GM12878 (cell line): ENCODE measurements at regions not wholly inside any gene's neighbourhood (a gene's known extent, or its start where the extent isn't known, plus 50 kb on each side); places are given as distances from the start of the nearest gene placed in this dataset.

Source experiments
- ATAC-seq: fragments of 200-7000 bp; cut with Tn5 transposase; 3 replicates; pipeline ENCODE4 v1.9.1; 2020; ENCODE audit warnings: mild to moderate bottlenecking, moderate library complexity
- BruUV-seq: library from RNA; stranded (reverse); fragments of 400-500 nt; replicated peaks from 2 replicates; lab custom pipeline; 2021; lab: Mats Ljungman, UMichigan
- CTCF ChIA-PET: fragments of 300-600 bp; sonication (Branson Sonifier 250); formaldehyde crosslinking; extraction: SDS; loops from one replicate; lab custom pipeline; 2021; ENCODE audit warnings: inconsistent platforms; lab: Yijun Ruan, JAX
- POLR2A ChIA-PET: fragments of 350-600 bp; formaldehyde crosslinking; extraction: SDS; loops from one replicate; lab custom pipeline; 2021; ENCODE audit warnings: inconsistent platforms; lab: Charles Lee
- RAD21 ChIA-PET: fragments of 300-600 bp; sonication (Branson Sonifier 250); formaldehyde crosslinking; loops from one replicate; lab custom pipeline; 2023; ENCODE audit warnings: antibody characterized with exemption; ENCODE audit not compliant: unreplicated experiment; lab: Charles Lee
- SMC1A ChIA-PET: fragments of 300-600 bp; sonication (Branson Sonifier 250); formaldehyde crosslinking; loops from one replicate; lab custom pipeline; 2023; ENCODE audit not compliant: unreplicated experiment, uncharacterized antibody; lab: Charles Lee
- DNase-seq: peaks from one replicate; pipeline ENCODE4 v3.0.0-alpha.2; 2011; ENCODE audit warnings: low read depth, low spot score
- FAIRE-seq: peaks from 3 replicates; lab custom pipeline; 2011; peaks lifted over from hg19 to GRCh38; lab: Jason Lieb, UNC
- H2AFZ ChIP-seq: 2 replicates; pipeline ENCODE4 v1.6.0; 2011; ENCODE audit warnings: low read depth, low read length, control low read depth; ENCODE audit not compliant: control insufficient read depth
- H3K27ac ChIP-seq: 2 replicates; pipeline ENCODE4 v1.5.1; 2011; ENCODE audit warnings: control low read depth; ENCODE audit not compliant: control insufficient read depth, insufficient read depth
- H3K27me3 ChIP-seq, 2 experiments: replicated peaks in 1 of 2; 2 replicates each; pipeline versions ENCODE4 v1.6.0 to v1.6.1; 2011; ENCODE audit warnings: low read length in 1 of 2; ENCODE audit not compliant: control insufficient read depth in 2 of 2, insufficient read depth in 2 of 2
- H3K36me3 ChIP-seq, 2 experiments: 2 replicates each; pipeline ENCODE4 v1.5.1; 2011; ENCODE audit warnings: low read length in 1 of 2; ENCODE audit not compliant: control insufficient read depth in 2 of 2, insufficient read depth in 2 of 2
- H3K4me1 ChIP-seq: 2 replicates; pipeline ENCODE4 v1.6.1; 2011; ENCODE audit warnings: mild to moderate bottlenecking, low read length, moderate library complexity, mixed read lengths; ENCODE audit not compliant: control insufficient read depth, insufficient read depth
- H3K4me2 ChIP-seq: 2 replicates; pipeline ENCODE4 v1.6.0; 2011; ENCODE audit warnings: control low read depth; ENCODE audit not compliant: control insufficient read depth, insufficient read depth
- H3K4me3 ChIP-seq: fragments of 200-600 bp; sonication (generic); 2 replicates; pipeline ENCODE4 v1.5.1; 2016
- H3K79me2 ChIP-seq: 2 replicates; pipeline ENCODE4 v1.6.0; 2011; ENCODE audit warnings: low read length; ENCODE audit not compliant: control insufficient read depth, insufficient read depth
- H3K9ac ChIP-seq: 2 replicates; pipeline ENCODE4 v1.8.0; 2011; ENCODE audit warnings: low read length, control low read depth, mixed read lengths; ENCODE audit not compliant: control insufficient read depth, insufficient read depth
- H3K9me3 ChIP-seq: replicated peaks from 3 replicates; pipeline ENCODE4 v1.5.1; 2011; ENCODE audit warnings: mild to moderate bottlenecking, low read length; ENCODE audit not compliant: control insufficient read depth, insufficient read depth
- H4K20me1 ChIP-seq: 2 replicates; pipeline ENCODE4 v1.6.0; 2011; ENCODE audit not compliant: control insufficient read depth, insufficient read depth
- CEBPZ ChIP-seq: fragments of 150-350 bp; IDR thresholded peaks from 2 replicates; pipeline ENCODE4 v1.6.1; 2016; ENCODE audit warnings: low read depth, low read length
- CTCF ChIP-seq, 3 experiments: IDR thresholded peaks in 2 of 3; conservative IDR thresholded peaks in 1 of 3; 2 replicates each; pipeline ENCODE4 v1.5.1; 2011; ENCODE audit warnings: low read depth in 3 of 3, low read length in 3 of 3, mild to moderate bottlenecking in 3 of 3, control low read depth in 2 of 3, moderate library complexity in 2 of 3, inconsistent platforms in 1 of 3, mixed read lengths in 1 of 3; ENCODE audit not compliant: control insufficient read depth in 2 of 3, insufficient read depth in 1 of 3; ENCODE audit errors: extremely low read depth in 1 of 3
- NFYA ChIP-seq: IDR thresholded peaks from 2 replicates; pipeline ENCODE4 v1.6.1; 2011; ENCODE audit warnings: low read depth, mild to moderate bottlenecking, low read length, improper control_type of control experiment, borderline replicate concordance
- PBX3 ChIP-seq: IDR thresholded peaks from 2 replicates; pipeline ENCODE4 v1.6.1; 2011; ENCODE audit warnings: mild to moderate bottlenecking, low read depth, low read length, moderate library complexity; ENCODE audit not compliant: insufficient replicate concordance
- POLR2AphosphoS2 ChIP-seq: IDR thresholded peaks from 2 replicates; pipeline ENCODE4 v1.6.1; 2011; ENCODE audit warnings: low read depth, mild to moderate bottlenecking, low read length, improper control_type of control experiment, moderate library complexity
- POLR2AphosphoS5 ChIP-seq: IDR thresholded peaks from 2 replicates; pipeline ENCODE4 v1.6.1; 2011; ENCODE audit warnings: mild to moderate bottlenecking, low read length, inconsistent platforms
- RBBP5 ChIP-seq: fragments of 200-600 bp; sonication (generic); conservative IDR thresholded peaks from 2 replicates; pipeline ENCODE4 v1.6.1; 2016
- SIX5 ChIP-seq: IDR thresholded peaks from 2 replicates; pipeline ENCODE4 v1.6.1; 2011; ENCODE audit warnings: mild to moderate bottlenecking, low read depth, low read length, moderate library complexity; ENCODE audit not compliant: severe bottlenecking
- SMAD1 ChIP-seq: fragments of 450-650 bp; IDR thresholded peaks from 2 replicates; pipeline ENCODE4 v1.6.1; 2018; ENCODE audit warnings: mild to moderate bottlenecking, low read depth; ENCODE audit not compliant: partially characterized antibody
- SMC3 ChIP-seq: IDR thresholded peaks from 2 replicates; pipeline ENCODE4 v1.6.1; 2011; ENCODE audit warnings: low read length, improper control_type of control experiment, borderline replicate concordance
- SP1 ChIP-seq: IDR thresholded peaks from one replicate; pipeline ENCODE4 v1.6.1; 2011; ENCODE audit warnings: low read depth, low read length
- STAT3 ChIP-seq: IDR thresholded peaks from 2 replicates; pipeline ENCODE4 v1.6.1; 2011; ENCODE audit warnings: low read depth, low read length, improper control_type of control experiment
- TBL1XR1 ChIP-seq: IDR thresholded peaks from 2 replicates; pipeline ENCODE4 v1.6.1; 2012; ENCODE audit warnings: low read depth, low read length, improper control_type of control experiment
- WGBS: methylation state at CpG from one replicate; pipeline ENCODE4 v1.1.6; 2016; ENCODE audit warnings: low lambda C conversion rate; ENCODE audit not compliant: insufficient replicate concordance, insufficient coverage; ENCODE audit errors: missing lambda C conversion rate; 5-methylcytosine and 5-hydroxymethylcytosine counted together
- in situ Hi-C: fragments of 300-500 bp; cut with MboI; formaldehyde crosslinking; loops from 9 replicates; pipeline ENCODE4 v1.14.3; 2018; ENCODE audit warnings: mixed read lengths
- intact Hi-C: fragments of 100-400 bp; cut with micrococcal nuclease; formaldehyde crosslinking; loops from one replicate; pipeline ENCODE4 v1.14.2; 2022; ENCODE audit not compliant: unreplicated experiment
- TF ChIP-seq, protein P1 (sequence below): fragments of 450-650 bp; IDR thresholded peaks from 2 replicates; pipeline ENCODE4 v1.6.1; 2016; ENCODE audit warnings: mild to moderate bottlenecking

DNA sequence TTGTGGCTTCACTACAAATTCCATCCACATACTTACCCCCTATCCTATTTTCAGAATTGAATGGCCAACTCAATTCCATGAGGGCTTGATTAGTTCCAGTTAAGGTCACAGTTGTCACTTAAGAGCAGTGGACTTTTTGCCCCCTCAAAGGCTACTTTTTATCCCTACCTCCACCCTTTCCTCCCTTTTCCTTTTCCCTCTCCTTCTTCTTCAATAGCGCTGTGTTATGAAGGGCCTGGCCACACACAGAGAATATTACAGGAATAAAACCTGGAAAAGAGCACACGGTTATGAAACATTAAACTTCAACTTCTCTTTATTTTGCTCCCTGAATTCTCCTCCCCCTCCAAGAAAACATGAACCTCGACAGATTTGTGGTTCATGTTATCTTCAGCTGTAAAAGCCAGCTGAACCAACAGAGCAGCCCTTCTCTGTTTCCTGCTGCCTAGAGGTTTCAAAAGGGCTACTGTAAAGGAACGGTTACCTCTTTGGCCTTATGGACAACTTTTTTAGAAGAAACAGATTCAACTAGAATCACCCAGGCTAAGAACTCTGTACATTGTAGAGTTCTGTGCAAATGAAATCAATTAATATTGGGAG, 87.0 kb upstream of the RPL34 start:
- no TSS peak for BruUV-seq
- ChIA-PET POLR2A (no interaction called here), SMC1A (no interaction called here), RAD21 (no interaction called here), CTCF (no interaction called here)
- Histone ChIP-seq H3K79me2 (no peaks in the 10 kb centered on the region), H3K4me1 (no peaks in the 10 kb centered on the region), H3K27me3 (no peaks in the 10 kb centered on the region), H3K36me3 (no peaks in the 10 kb centered on the region), H3K9me3 (no peaks in the 10 kb centered on the region), H3K9ac (no peak overlapping the region), H3K27ac (no peak overlapping the region), H4K20me1 (no peaks in the 10 kb centered on the region), H3K4me2 (no peak overlapping the region), H2AFZ (no peak overlapping the region), H3K4me3 (no peak overlapping the region)
- FAIRE-seq (no peak), ATAC-seq (no peak), DNase-seq (no peak)
- 17% methylated on average over 4 of the region's 4 CpGs for WGBS
- intact Hi-C loops: no loop called here
- in situ Hi-C loops: no loop called here
- TF ChIP-seq SP1 (no peak), RBBP5 (no peak), POLR2AphosphoS2 (no peak), SIX5 (no peak), CTCF (IDR thresholded peaks at IDR 0.05 in 2 of 3, conservative IDR thresholded peaks at IDR 0.05 in 1 of 3; ENCODE audit: control insufficient read depth in 2 of 3, extremely low read depth in 1 of 3, insufficient read depth in 1 of 3, low read depth in 3 of 3, low read length in 3 of 3) (no peak), TBL1XR1 (no peak), NFYA (no peak), STAT3 (no peak), POLR2AphosphoS5 (no peak), SMC3 (no peak), CEBPZ (no peak), SMAD1 (no peak), PBX3 (no peak)
- TF ChIP-seq, protein P1, sequence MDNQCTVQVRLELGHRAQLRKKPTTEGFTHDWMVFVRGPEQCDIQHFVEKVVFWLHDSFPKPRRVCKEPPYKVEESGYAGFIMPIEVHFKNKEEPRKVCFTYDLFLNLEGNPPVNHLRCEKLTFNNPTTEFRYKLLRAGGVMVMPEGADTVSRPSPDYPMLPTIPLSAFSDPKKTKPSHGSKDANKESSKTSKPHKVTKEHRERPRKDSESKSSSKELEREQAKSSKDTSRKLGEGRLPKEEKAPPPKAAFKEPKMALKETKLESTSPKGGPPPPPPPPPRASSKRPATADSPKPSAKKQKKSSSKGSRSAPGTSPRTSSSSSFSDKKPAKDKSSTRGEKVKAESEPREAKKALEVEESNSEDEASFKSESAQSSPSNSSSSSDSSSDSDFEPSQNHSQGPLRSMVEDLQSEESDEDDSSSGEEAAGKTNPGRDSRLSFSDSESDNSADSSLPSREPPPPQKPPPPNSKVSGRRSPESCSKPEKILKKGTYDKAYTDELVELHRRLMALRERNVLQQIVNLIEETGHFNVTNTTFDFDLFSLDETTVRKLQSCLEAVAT: no peak
